Bronchial epithelial cell (primary cell): ENCODE measurements at regions not wholly inside any gene's neighbourhood (a gene's known extent, or its start where the extent isn't known, plus 50 kb on each side); places are given as distances from the start of the nearest gene placed in this dataset.

Source experiments
- DNase-seq: peaks from one replicate; pipeline ENCODE4 v3.0.0-alpha.2; 2010; ENCODE audit warnings: low read depth
- FAIRE-seq: peaks from 2 replicates; lab custom pipeline; 2011; peaks lifted over from hg19 to GRCh38; lab: Jason Lieb, UNC
- H3K27me3 ChIP-seq: 2 replicates; pipeline ENCODE4 v1.5.1; 2011; ENCODE audit warnings: low read length; ENCODE audit not compliant: control insufficient read depth, insufficient read depth
- H3K36me3 ChIP-seq: 2 replicates; pipeline ENCODE4 v1.5.1; 2011; ENCODE audit warnings: low read length; ENCODE audit not compliant: control insufficient read depth, insufficient read depth
- H3K4me3 ChIP-seq: 2 replicates; pipeline ENCODE4 v1.5.1; 2011; ENCODE audit warnings: mild to moderate bottlenecking, low read depth, low read length, control low read depth
- TF ChIP-seq, protein P1 (sequence below): IDR thresholded peaks from 2 replicates; pipeline ENCODE4 v1.5.1; 2011; ENCODE audit warnings: mild to moderate bottlenecking, moderate library complexity, low read length, control low read depth, inconsistent platforms; ENCODE audit not compliant: insufficient read depth, severe bottlenecking

DNA sequence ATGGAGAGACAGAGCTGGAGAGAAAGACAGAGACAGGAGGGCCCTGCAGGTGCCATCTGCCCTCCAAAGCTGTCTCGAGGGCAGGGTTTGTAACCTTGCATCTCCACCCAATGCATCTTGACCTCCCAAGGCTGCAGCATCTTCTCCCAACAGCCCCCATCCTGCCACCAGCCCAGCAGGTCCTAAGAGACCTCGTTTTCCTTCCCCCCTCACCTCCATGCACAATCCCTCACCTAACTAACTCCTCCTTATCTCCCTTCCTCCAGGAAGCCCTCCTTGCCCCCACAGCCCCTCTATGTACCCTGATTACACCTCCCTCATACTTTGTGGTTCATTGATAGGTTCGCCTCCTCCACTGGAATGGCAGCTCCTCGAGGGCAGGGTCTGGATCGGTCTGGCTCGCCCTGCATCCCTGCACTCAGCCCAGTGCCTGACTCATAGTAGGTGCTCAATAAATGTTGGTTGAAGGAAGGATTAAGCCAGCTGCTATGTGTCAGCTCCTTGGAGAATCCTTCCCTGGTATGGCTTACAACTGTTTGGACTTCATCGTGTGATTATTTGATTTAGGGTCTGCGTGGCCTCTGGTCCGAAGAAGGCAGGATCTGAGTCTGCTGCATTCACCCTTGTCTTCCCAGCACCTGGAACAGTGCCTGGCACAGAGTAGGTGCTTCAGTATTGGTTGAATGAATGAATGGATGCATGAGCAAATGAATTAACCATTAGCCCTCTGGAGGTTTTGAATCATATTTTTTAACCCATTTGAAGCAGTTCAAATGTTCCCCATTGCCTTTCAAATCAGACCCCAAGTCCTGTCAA, 105.6 kb upstream of the PTPN1 start:
- no peak for DNase-seq

DNA sequence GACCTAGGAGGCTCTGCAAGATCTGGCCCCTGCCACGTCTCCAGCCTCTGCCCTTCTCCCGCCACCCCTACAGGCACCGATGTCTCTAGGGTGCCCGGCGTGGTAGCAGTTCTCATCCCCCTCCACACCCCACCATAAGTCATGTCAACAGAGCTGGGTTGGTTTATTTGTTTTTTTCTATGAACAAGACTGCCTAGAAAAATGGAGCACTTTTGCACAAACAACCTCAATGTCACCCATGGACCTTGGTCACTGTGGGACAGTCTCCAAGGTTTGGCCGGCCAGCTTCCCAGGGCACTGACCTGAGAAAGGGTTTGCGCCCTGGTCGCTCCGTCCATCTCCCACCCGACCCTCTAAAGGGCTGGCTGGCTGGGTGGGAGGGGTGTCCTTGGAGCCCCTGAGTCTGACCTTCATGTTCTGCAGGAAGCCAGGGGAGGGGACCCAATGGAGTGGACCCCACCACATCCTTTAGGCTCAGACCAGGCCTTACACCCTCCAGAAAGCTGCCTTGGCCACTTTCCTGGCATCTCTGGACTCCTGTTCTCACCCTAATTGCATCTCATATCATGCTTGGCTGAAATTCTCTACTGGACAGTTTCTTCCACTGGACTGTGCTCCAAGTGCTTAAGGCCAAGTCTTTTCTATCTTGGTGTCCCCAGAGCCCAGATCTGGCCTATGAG, 104.8 kb upstream of the PTPN1 start:
- TF ChIP-seq, protein P1, sequence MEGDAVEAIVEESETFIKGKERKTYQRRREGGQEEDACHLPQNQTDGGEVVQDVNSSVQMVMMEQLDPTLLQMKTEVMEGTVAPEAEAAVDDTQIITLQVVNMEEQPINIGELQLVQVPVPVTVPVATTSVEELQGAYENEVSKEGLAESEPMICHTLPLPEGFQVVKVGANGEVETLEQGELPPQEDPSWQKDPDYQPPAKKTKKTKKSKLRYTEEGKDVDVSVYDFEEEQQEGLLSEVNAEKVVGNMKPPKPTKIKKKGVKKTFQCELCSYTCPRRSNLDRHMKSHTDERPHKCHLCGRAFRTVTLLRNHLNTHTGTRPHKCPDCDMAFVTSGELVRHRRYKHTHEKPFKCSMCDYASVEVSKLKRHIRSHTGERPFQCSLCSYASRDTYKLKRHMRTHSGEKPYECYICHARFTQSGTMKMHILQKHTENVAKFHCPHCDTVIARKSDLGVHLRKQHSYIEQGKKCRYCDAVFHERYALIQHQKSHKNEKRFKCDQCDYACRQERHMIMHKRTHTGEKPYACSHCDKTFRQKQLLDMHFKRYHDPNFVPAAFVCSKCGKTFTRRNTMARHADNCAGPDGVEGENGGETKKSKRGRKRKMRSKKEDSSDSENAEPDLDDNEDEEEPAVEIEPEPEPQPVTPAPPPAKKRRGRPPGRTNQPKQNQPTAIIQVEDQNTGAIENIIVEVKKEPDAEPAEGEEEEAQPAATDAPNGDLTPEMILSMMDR: no peak
- no peak for FAIRE-seq
- Histone ChIP-seq H3K27me3 (peaks cover 2% of the 10 kb centered on the region), H3K4me3 (no peak overlapping the region), H3K36me3 (no peaks in the 10 kb centered on the region)
- no peak for DNase-seq

More for the DNA sequence above, 105.6 kb upstream of the PTPN1 start:
- FAIRE-seq: no peak
- TF ChIP-seq, protein P1: no peak
- Histone ChIP-seq H3K4me3 (no peak overlapping the region), H3K27me3 (peaks cover 2% of the 10 kb centered on the region), H3K36me3 (no peaks in the 10 kb centered on the region)

DNA sequence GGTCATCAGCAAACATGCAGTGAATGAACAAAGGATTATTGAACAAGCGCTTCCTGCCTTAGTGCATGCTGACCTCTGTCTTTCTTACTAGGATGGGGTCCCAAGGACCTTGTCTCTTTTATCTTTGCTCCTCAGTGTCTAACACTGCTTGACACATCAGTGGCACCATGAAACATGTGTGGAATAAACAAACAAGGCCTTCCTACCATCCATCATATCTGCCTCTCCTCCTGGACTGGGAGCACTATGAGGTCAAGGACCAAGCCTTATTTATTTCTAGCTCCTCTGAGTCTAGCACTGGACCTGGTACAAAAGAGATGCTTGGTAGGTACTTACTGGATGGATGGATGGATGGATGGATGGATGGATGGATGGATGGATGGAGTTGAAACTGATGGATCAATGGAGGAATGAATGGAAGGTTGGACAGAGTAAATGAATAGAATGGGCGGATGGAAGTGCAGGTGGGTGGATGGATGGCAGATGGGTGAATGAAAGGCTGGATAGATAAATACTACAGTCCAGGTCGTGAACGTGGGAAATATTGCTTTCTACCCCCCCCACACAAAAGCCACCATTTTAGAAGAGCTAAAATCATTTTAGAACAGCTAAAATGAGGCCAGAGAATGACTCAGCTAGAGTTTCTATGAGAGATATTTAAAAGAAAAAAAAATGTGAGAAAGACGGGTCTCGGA, 104.1 kb upstream of the PTPN1 start:
- TF ChIP-seq, protein P1: no peak
- Histone ChIP-seq H3K36me3 (no peaks in the 10 kb centered on the region), H3K27me3 (peaks cover 2% of the 10 kb centered on the region), H3K4me3 (no peak overlapping the region)
- DNase-seq (no peak), FAIRE-seq (no peak)

DNA sequence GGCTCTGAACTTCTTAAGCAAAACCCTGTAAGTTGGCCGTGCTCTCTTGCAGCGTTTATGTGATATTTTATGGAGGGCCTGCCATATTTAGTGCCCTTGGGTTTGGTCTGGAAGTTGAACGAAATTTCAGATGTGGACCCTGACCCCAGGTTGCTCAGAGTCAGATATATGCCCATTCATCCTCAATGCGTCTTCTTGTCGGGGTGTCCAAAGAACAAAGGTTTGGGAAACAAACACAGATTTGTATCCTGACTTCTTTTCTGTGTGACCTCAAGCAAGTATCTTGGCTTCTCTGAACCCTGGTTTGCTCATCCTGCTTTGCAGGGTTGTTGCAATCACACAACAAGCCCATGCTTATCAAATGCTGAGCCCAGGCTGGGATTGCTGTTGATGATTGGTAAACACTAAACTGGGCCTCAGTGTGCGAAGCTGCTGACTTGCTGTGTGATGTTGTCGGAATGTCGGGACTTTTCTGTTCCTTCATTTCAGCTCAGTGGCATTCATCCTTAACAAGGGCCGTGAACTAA, 103.5 kb upstream of the PTPN1 start:
- DNase-seq (no peak), FAIRE-seq (no peak)
- Histone ChIP-seq H3K4me3 (no peak overlapping the region), H3K36me3 (no peaks in the 10 kb centered on the region), H3K27me3 (peaks cover 2% of the 10 kb centered on the region)
- TF ChIP-seq, protein P1: no peak

DNA sequence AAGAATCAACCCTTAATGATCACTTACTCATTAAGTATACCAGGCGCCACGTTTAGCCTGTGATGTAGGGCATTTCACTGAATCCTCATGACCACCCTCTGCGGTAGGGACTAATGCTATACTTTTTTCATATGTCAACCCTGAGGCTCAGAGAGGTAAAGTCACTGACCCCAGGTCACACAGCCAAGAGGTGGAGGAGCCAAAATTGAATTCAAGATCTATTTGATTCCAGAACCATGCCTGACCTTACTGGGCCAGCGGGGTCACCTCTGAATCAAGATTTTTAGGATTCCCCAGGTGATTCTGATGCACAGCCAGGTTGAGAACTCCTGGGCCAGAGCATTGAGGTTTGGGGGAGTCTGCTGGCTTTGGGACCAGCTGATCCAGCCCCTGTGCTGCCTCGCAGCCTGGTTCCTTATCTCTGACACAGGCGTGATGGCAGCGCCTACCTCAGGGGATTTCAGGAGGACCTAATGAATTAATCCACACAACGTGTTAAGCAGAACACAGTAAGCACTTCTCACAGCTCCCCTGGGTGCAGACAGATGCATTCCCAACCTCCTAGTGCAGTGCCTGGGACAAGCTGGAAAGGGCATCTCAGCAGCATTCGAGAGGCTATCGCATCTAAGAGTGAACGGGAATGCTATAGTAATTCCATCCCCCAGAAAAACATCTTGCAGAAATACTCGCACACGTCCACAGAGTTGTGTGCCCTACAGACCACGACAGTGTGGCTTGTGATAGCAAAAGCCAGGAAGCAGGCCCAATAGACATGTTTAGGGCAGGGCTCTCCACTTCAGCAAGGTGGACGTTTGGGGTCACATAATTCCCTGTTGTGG, 101.4 kb upstream of the PTPN1 start:
- H3K36me3 ChIP-seq: no peaks in the 10 kb centered on the region
- FAIRE-seq: no peak
- no peak overlapping the region for H3K4me3 ChIP-seq
- H3K27me3 ChIP-seq: peaks cover 2% of the 10 kb centered on the region
- DNase-seq: no peak
- TF ChIP-seq, protein P1: no peak
